CD1c-positive myeloid dendritic cell (primary cell): ENCODE measurements at regions not wholly inside any gene's neighbourhood (a gene's known extent, or its start where the extent isn't known, plus 50 kb on each side); places are given as distances from the start of the nearest gene placed in this dataset.

Experiments
- DNase-seq: peaks from one replicate; pipeline ENCODE4 v3.0.0-alpha.2; 2016; ENCODE audit errors: extremely low spot score

DNA sequence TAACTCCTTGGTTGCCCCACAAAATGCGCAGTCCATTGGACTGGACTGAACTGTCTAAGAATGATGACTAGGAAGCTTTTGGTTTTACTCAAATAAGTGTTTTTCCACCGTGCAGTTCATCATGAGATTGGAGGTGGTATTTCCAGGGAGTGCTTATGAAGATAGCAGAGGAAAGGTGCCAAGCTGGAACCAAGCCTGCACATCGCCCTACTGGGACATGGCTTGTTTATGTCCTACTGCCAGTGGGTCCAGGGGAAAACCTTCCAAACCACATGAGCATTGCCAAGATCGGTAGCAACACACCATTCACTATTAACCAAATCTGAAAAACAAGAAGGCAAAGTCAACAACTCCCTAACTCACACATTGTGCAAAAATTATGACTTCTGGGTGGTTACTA lies 54.7 kb upstream of the DSCAM start:
- no peak for DNase-seq

DNA sequence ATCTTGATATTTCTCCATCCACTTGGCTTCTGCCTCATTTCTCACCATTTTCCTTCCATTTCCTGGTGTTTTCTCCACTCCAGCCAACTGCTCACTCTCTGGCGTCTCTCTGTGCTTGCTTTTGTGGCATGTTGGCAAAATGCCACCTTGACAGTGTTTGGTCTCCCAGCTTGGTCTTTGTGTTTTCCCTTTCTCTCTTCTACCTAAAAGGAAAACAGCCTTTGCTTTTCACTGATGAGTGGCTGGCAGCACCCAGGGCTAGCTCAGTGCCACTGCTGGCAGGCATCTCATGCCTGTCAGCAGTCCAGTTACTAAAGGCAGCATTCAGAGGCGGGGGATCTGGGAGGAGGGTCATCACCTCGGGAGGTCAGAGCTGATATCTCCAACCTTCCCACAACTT lies 55.3 kb upstream of the DSCAM start:
- no peak for DNase-seq

DNA sequence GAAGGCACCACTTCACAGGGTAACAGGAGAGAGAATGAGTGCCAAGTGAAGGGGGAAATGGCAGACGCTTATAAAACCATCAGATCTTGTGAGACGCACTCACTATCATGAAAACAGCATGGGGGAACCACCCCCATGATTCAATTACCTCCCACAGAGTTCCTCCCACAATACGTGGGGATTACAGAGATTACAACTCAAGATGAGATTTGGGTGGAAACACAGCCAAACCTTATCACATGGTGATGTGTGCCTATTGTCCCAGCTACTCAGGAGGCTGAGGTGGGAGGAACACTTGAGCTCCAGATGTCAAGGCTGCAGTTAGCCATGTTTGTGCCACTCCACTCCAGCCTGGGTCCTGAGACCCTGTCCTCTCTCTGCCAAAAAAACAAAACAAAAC lies 56.0 kb upstream of the DSCAM start:
- DNase-seq, result no peak

DNA sequence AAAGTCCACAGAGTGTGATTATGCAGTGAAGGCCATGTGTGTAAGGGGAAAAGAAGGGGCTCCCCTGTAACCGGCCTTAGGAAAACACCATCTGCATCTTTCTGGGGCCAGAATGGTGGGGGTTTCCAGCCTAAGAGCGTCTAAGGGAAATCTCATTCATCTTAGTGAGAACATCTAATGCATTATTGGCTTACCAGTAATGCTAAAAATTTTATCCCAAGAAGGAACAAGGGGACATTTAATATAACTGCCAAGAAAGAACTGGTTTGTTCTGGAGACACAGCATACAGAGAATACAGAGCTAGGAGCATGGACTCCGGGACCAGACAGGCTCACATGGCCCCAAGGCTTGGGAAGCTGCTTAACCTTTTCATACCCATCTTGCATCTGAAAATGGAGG lies 58.3 kb upstream of the DSCAM start:
- DNase-seq, result no peak

DNA sequence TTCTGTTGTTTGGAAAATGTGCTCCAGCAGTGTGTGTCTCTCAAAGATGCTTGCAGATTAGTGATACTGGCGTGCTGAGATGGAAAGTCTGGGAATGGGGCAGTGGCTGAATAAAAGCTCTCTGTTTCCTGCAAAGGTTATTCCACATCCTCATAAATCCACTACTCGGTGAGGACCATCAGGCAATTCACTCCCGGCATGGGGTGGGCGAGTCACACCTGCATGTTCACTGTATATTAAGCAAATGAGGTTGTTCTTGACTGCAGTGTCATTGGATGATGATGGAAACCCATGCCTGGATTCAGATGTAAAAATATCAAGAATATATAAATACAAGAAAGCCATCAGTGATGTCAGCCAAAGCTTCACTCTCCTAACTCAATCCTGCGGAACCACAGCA lies 65.4 kb upstream of the DSCAM start:
- DNase-seq, result no peak

DNA sequence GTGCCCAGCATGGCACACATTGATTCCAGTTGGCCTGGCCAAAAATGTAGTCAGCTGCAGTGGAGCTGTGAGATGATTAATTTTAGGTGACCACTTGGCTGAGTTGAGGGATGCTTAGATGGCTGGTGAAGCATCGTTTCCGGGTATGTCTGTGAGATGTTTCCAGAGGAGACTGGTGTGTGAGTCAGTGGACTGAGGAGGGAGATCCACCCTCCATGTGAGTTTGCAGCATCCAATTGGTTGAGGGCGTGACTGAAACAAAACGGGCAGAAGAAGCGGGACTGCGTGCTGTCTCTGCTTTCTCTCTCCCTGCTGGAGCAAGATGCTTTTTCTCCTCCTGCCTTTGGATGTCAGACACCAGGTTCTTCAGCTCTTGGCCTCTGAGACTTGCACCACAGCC lies 68.2 kb upstream of the DSCAM start:
- DNase-seq, result no peak

DNA sequence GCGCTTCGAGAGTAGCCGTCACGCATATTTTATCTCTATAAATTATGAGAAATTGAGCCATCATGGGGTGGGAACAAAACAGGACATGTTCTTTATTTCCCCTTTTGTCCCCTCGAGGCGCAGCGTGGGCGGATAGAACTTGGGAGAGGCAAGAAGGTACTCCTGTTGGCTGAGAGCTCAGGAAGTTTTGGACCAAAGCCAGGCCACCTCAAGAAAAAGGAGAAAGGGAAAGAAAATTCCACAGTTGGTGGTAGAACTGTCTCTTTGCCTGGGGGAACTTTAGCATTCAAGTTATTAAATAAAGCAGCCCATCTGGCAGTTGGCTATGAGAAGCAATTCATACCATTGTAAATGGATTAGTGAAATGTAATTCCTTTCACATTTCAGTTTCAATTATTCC lies 76.4 kb upstream of the DSCAM start:
- DNase-seq, result no peak

DNA sequence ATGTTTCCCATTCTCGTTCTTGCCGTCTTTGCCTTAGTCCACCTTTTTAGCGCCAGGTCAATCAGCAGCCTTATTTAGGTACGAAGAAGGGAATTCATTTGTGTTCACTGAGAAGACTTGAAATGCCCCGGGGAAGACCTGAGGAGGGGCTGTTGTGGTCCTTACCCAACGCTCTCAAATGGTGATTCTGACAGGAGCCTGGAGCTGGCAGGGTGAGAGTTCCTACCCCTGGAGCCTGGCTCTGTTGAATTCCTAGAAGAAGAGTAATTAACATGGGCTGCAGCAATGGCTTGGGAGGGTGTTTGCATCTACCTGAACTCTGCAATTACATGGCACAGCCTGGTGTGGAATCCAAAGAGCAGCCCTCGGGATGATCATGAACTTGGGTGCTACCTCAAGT lies 76.9 kb upstream of the DSCAM start:
- DNase-seq, result no peak

DNA sequence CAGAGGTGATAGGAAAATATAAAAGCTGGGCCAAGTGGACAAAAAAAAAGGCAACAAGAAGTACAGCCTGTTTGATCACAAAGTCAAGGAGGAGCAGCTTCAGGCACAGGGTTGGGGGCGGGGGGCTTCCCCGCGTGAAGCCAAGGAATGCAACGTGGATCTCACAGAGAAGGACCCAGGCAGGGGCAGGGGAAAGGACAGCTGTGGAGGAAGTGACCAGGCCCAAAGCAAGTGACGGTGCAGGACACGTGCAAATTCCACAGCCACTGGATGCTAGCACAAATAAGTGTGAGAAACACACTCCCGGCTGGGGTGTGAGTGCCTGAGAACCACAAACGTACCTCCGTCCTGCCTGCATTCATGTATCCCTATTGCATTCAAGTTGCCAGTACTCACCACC lies 77.7 kb upstream of the DSCAM start:
- DNase-seq, result no peak

DNA sequence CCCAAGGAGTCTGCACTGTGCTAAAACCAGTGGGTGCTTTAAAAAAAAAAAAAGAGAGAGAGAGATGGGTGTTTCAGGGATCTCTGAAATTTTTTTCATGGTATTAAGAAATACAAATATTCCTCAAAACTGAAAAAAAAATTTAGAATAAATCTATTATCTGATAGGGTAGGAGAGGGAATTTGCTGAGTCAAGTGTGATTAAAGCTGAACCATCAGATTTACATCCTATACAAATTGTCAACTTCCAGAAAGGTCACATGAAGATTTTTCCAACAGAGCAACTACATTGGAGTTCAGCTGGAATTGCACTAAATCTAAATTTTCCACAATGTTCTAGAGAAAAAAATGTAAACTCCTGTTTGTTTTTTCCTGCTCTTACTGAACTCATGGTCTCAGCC lies 79.3 kb upstream of the DSCAM start:
- DNase-seq, result no peak

DNA sequence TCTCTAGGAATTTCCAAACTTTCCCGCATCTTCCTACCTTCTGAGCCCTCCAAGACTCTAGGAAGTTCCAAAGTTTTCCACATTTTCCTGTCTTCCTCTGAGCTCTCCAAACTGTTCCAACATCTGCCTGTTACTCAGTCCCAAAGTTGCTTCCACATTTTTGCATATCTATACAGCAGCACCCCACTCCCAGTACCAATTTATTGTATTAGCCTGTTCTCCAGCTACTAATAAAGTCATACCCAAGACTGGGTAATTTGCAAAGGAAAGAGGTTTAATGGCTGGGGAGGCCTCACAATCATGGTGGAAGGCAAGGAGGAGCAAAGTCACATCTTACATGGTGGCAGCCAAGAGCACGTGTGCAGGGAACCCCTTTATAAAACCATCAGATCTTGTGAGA lies 82.9 kb upstream of the DSCAM start:
- DNase-seq, result no peak

DNA sequence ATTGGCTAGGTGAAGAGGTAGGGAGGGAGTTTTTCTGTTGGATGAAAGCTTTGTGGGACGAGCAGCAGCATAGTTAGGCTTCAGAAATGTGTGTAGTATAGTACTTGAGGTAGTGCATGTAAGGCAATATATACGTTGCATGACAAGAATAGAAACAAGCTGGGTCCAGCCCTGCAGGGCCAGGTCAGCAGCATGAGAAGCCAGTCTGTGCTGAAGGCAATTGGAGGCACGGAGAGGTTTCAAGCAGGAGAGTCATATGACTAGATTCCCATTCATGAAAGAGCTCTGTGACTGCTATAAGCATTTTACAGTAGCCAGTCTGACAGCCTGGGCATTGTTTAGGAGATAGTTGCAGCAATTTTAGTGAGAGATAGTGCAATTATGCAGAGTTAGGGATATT lies 84.2 kb upstream of the DSCAM start:
- no peak for DNase-seq

DNA sequence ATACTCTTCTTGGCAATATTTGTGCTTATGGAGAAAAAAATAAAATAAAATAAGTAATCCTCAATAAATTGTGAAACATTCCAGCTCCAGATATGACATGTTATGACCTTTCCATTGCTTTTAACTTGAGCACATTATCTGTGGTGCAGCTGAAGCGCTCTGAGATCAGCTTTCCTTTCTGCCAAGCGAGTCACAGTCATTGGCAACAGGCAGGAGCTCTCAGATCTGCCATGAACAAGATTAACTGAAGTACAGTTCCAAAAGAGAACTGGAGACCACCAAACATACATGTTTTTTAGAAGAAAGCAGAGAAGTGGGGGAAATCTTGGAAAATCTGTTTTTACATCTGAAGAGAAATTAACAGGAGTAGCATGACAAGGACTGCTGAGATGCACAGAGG lies 89.2 kb upstream of the DSCAM start:
- DNase-seq, result no peak

DNA sequence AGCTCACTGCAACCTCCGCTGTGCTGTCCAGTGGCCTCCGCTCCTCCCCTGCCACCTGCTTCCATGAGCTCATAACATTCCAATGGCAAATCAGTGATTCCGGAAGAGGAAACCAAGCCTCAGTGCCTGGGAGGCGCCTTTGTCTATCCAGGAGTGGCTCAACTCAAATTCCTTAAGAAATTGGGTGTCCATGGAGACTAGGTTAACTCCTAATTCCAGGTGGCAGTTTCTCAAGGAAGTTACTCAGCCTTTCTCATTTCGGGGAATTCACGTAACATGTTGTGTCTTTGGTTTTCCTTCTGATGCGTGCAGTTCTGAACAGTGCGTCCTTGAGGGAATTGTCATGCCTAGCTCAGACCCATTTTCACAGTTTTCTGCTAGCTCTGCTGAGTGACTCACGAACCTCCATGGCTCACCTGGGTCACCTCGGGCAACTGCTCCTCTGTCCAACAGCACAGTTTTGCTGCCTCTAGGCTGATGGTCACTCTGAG lies 89.9 kb upstream of the DSCAM start:
- DNase-seq, result no peak

DNA sequence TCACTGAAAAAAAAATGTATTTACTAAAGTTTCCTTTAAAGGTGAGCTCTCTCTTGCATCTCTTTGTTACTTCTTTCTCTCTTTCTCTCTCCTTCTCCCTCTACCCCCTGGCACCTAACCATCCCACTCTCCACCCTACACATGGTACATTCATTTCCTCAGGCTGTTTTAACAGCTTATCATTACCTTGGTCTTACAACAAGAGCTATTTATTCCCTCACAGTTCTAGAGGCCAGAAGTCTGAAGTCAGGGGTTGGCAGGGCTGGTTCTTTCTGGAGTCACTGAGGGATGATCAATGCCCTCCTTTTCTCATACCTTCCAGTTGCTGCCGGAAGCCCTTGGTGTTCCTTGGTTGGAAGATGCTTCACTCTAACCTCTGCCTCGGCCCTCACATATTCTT lies 91.1 kb upstream of the DSCAM start:
- DNase-seq, result no peak

DNA sequence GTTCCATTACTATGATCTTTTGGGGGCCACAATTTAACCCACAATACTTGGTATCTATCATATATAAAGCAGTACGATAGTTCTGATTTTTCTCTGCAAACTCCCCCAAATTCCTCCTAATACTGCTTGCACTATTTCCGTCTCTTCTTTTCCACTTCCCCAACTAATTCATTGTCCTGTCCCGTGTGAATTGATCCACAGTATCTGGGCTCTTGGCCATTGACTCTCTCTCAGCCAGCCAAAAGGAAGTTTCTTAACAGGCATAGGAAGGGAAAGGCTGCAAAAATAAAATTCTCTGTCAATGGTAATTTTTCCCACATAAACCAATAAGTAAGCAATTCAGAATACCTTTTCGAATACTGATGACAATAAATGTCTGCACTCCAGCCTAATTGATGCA lies 91.7 kb upstream of the DSCAM start:
- DNase-seq, result no peak

DNA sequence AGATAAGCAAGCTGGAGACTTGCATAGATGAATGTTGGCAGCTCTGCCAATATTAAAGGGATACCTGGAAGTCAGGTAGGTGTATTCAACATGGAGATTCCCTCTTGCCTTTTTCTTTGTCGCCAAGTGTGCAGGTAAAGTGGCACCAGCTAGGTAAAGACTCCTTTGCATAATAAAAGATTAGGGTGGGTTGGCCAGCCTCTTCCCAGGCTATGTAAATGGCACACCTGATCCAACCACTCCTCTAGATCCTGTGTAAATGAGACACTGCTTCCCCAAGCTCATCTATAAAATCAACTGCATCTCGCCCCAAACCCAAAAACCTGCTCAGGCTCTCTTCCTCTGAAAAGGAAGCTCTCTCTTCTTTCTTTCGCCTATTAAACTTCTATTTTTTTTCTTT lies 100.8 kb upstream of the DSCAM start:
- no peak for DNase-seq

DNA sequence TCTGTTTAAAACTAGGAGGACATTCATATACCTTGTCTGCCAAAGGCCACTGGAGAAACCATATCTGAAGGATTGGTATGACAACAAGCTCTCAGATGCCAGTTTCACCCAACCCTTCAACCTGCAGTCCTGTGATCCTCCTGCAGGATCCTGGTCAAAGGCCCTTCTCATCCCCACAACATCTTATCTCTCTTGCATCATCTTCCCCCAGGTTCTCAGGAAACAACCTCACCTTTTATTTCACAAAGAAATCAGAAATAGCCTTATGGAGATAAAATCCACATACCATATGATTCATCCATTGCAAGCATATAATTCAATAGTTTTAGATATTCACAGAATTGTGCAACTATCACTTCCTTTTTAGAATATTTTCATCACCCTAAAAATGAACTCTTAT lies 104.0 kb upstream of the DSCAM start:
- no peak for DNase-seq

DNA sequence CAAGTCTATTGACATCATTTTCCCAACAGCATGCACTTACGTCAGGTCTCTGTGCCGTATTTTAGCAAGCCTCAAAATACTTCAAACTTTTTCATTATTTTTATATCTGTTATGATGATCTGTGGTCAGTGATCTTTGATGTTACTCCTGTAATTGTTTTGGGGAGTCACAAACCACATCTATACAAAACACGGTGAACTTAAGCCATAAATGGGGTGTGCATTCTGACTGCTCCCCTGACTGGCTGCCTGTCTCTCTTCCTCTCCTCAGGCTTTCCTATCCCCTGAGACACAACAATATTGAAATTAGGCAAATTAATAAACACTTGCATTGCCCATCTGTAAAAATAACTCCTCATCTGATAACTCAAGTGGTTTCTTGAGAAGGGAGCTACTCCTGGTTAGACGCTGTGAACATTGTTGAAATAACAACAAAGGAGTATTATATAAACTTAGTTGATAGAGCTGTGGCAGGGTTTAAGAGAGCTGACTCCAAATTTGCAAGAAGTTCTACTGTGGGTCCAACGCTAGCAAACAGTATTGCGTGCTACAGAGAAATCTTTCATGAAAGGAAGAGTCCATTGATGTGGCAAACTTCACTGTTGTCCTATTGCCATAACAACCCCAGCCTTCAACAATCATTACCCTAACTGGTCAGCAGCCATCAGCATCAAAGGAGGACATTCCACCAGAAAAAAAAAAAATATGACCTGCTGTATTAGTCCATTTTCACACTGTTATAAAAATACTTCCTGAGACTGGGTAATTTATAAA lies 105.8 kb upstream of the DSCAM start:
- no peak for DNase-seq

DNA sequence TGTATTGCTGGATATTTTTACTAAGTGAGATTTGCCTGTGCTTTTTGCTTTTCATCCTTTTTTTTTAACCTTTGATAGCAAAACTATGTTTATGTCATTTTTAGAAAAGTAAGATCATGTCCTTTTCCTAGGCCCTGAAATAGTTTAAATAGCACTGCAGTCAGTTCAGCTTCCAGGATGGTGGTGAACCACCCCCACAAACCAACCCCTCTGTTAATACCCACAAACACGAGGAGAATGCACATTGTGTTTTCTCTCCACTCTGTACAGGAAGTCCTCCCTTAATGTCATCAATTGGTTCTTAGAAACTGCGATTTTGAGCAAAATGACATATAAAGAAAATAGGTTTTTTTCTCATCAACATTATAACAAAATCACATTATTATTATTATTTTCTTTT lies 117.7 kb upstream of the DSCAM start:
- DNase-seq, result no peak

DNA sequence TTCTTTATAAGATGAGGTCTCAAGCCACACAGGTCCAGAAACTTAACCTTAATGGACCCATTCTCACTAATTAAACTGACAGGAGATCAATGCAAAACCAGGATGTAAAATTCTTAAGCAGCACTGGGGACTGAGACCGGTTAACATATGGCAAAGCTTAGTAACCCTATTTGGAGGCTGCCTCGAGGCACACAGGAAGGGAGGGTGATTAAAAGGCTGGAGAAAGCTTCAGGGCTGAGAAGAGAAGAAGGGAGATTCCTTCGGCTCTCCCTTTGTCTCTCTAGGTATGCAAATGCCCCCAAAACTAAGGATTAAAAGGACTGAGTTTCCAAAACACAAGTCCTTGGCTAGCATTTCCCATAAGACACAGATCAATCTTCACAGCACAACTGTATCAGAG lies 120.8 kb upstream of the DSCAM start:
- DNase-seq, result no peak

DNA sequence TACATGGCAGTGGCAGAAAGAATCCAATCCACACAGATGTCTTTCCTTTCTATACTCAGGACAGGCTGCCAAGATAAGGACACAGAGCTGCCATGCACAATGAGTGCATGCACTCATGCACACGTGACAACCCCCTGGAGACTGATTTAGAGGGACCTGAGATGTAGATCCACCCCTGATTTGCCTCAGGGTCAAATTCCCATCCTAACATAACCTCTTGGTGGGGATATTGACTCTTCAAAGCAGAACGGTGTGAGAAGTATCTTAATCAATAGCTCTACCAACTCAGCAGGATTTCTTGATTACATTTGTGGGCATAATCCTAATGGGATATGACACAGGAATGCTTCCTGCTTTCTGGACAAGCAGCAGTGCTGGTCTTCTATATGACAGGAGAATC lies 125.2 kb upstream of the DSCAM start:
- DNase-seq, result no peak

DNA sequence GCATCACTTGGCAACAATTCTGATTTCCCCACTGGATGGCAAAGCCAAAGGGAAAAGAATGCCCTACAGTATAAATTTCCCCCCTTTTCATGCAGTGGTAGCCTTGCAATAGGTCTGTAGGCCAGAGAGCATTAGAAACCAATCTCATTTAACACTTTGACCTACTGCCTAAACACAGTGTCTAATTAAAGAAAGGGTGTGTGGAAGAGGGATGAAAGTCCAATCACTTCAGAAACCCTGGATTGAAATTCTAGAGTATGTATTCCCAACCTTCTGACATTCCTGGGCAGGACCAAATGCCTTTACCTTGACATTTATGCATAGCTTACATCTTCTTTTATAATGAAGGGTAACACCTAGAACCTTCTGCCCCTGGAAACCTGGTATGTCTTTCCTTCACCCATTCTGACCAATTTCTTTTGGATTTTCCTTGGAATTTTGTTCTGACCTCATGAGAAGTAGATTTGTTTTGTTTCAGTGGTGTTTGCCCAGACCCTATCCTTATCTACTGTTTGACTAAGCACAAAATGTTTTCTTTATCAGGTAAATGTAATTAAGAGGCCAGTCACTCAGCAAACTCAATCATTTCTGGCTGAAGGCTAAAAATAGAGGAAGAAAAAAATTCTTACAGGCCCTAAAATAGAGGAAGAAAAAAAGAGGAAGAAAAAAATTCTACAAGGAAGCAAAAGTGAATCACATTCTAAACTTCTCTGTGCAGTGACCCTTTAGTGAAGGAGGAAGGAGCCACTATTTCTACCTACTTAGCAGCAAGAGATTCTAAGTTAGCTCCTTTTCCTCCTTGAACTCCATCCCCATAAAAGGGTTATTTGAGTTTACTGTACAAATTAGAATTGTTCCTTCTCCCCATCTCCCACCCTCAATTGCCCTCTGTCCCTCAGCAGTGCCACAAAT lies 129.5 kb upstream of the DSCAM start:
- peak; percentile 68 for DNase-seq
